ENCODE measurements at regions not wholly inside any gene's neighbourhood (a gene's known extent, or its start where the extent isn't known, plus 50 kb on each side); places are given as distances from the start of the nearest gene placed in this dataset.
"Not testable (repeated sequence)": the region's sequence is repeated elsewhere in the genome, so short reads cannot be mapped to it uniquely, and the experiment has no call there.

GRCh38 chrX:40530509-40530908, 50.3 kb upstream of the ATP6AP2 start:
- no peak for DNase-seq (ENCODE audit: low spot score)

DNA sequence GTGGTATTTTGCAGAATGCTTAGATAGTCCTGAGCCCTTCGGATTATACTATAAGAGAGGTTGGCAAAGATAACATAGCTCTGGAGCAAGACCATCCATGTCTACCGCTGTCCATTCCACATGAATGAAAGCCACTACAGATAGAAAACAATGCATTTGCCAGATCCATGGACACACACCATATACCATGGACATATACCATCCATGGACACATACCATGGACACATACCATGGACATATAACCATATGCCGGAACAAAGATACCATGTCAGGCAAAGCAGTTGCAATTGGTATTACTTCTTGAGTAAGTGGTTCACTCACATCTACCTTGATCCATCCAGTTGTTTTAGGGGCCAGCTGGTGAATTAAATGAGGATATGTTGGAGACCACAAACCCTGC, 53.2 kb upstream of the ATP6AP2 start:
- no peak for DNase-seq (ENCODE audit: low spot score)

DNA sequence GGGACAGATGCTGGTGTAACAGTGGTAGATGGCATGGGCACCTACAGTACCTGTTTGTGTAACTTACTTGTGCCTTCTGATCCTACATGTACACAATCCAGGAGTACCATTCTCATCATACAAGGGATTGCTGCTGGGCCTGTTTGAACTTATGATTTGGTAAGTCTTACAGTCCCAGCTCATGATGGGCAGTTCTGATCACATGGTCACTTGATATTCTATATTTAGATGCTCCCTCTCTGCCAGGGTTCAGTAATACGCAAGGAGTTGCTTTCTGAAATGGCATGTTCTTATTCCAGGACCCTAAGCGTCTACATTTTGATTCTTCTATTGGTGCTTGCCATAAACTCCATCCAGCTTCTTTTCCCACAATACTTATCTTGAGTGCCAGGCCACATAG, 54.4 kb upstream of the ATP6AP2 start:
- no peak for DNase-seq (ENCODE audit: low spot score)

DNA sequence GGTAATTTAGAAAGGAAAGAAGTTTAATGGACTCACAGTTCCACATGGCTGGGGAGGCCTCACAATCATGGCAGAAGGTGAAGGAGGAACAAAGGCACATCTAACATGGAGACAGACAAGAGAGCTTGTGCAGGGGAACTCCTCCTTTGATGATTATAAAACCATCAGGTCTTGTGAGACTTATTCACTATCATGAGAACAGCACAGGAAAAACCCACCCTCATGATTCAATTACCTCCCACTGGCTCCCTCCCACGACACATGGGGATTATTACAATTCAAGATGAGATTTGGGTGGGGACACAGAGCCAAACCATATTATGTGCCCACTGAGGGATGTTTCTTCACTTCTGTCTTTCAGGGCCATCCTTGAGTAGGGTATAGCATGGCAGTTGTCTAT, 54.9 kb upstream of the ATP6AP2 start:
- not testable (repeated sequence) for DNase-seq (ENCODE audit: low spot score)

DNA sequence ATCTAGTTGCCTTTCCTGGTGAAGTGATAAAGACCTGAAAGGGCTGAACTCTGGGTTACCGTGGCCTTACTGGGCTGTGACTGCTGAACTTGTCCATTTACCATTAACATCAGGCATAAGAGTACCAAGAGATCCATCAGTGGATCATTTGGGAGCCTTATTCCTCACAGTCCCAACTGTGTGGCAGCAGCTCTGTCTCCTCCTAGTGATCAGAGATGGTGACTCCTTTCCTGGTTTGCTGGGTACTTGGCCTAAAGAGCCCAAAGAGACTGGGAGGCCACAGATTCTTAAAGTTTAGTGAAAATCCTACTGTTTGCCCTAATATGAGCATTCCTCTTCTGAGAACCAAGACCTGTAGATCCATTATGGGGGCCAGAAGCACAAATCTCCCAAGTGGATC, 56.3 kb upstream of the ATP6AP2 start:
- DNase-seq (ENCODE audit: low spot score), result no peak

DNA sequence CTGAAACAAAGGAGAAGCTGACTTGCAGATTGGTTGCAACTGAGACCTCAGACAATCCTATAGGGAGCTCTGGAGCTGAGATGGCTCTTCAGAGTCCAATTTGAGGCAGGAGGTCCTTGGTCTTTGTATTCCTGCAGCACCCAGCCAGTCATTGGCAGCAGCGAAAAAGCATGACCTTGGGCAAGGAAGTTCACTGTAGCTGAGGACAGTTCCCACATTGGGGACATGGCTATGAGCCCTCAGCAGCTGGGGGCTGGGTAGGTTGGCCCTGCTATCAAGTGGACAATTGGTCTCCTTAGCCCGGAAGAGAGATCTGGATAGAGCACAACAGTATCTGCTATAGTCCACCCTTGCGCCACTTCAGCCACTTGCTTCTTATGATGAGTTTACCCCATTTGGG, 56.9 kb upstream of the ATP6AP2 start:
- no peak for DNase-seq (ENCODE audit: low spot score)

DNA sequence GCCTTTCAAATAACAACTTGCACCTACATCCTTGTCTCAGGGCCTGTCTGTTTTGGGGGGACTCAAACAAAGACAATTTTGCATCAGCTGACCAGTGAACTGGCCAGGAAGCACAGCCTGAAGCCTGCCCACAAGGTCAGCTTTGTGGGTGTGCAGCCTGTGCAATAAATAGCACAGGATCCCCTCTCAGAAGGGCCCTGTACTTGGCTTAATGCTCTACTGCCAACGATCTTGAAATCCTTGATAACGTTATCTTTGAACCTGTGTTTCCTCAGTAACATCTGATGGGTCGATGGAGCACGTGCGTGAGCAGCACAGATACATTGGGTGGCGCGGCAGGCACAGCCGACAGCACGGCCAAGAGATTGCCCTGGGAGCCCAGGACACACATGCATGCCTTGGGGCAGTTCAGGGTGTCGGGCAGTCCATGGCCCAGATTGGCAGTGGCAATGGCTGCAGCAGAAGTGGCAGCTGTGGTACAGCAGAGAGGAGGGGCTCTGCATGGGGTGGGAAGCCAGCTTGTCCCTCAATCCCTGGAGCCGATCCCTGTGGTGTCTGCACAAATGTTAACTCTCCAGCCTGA, 58.8 kb upstream of the ATP6AP2 start:
- no peak for DNase-seq (ENCODE audit: low spot score)

DNA sequence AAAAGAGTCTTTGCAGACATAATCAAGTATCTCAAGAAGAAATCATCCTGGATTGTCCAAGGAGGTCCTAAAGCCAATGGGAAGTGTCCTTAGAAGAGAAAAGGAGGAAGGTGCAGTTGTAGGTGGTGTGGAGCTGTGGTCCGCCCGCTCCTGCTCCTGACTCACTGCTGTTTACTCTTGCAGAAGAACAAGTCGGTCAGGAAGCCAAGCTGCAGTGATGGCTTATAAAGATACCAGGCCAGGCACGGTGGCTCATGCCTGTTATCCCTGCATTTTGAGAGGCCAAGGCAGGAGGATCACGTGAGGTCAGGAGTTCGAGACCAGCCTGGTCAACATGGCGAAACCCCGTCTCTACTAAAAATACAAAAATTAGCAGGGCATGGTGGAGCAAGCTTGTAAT, 66.4 kb upstream of the ATP6AP2 start:
- DNase-seq (ENCODE audit: low spot score), result no peak

GRCh38 chrX:40513835-40514234, 66.9 kb upstream of the ATP6AP2 start:
- no peak for DNase-seq (ENCODE audit: low spot score)

GRCh38 chrX:40513012-40513411, 67.8 kb upstream of the ATP6AP2 start:
- DNase-seq (ENCODE audit: low spot score), result no peak

- DNase-seq (ENCODE audit: low spot score), result no peak
Observed at GRCh38 chrX:40511258-40511657, 69.5 kb upstream of the ATP6AP2 start.

DNA sequence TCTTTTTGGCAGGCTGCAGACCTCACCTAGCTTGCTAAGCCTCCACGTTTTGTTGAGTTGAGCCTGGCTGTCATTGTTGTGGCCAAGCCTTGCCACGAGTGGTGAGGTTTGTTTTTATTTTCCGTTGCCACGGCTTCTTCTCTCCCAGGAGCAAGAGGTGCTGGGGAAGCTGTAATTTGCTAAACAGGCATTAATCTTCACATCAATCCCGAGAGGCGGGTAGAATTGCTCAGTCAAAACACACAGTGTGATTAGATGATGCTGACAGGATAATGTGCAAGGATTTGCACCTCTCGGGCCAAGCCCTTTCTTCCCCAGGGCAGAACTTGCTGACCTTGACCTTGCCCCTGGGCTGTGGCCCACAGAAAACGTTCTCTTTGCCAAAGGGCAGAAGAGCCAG, 72.2 kb upstream of the ATP6AP2 start:
- DNase-seq (ENCODE audit: low spot score), result no peak

DNA sequence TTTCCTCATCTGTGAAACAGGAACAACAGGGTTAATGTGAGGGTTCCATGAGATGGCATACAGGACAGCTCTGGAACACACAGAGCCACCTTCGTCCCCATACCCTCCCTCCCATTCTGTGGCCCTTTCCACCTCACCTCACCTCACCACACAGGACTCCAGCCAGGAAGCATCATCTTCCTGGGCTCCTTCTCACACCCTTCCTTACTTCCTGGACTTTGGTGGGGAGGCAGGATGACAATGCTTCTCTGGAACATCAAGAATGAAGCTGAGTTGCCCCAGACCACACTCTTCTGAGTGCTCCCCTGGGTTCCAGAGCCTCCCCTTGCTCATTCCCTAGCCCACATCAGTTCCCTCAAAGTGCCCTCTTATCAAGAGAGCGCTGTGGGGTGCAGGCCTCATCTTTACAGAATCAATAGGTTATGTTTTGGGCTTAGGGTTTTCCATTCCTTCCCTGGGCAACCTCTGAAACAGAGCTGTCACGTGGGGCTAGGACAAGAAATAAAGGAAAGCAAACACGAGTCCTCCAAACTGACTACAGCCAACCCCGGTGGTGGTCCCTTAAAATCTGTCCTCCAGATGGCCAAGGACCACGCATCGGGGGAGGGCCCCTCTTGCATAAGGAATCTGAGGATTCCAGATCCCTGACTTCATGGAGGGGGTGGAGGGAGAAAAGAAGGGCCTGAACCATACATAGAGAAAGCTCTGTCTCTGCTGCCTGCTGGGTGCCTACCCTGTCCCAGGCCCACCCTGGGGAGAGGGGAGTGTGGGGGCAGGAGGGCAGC, 74.4 kb upstream of the ATP6AP2 start:
- DNase-seq (ENCODE audit: low spot score), result no peak

- DNase-seq (ENCODE audit: low spot score), result no peak
Observed at GRCh38 chrX:40504801-40505605, 75.8 kb upstream of the ATP6AP2 start.

DNA sequence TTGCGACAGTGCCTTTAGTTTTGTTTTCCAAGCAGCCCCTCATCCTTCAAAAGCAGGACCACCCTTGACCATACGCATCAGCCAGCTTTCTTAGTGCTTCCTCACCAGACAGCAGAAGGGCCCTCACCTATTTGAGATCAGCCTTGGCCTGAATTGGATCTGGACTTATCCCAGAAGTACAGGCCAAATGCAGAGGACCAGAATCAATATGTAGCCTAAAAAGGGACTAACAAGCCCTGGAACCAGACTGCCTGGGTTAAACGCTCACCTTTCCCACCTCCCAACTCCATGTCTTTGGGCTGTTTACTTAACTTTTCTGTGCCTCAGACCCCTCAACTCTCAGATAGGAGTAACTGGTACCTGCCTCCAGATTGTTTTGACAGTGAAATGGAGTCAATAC, 77.7 kb upstream of the ATP6AP2 start:
- no peak for DNase-seq (ENCODE audit: low spot score)

DNA sequence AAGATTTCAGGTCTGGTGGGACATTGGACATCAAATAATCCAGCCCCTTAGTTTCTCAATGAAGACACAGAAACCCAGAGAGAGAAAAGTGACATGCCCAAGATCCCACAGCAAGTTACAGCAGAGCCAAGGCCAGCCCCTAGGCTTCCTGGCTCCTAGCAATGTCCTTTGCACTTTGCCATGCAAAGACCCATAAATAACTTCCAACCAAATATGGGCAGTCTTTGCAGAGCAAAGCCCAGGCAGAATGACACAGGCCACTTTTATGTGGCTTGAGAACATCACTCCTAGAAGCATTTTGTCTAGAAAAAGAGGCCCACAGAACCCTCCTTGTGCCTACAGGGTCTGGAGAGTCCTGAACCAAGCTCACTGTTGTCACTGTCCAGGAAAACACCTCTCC, 78.1 kb upstream of the ATP6AP2 start:
- no peak for DNase-seq (ENCODE audit: low spot score)

- no peak for DNase-seq (ENCODE audit: low spot score)
Observed at GRCh38 chrX:40501164-40501855, 79.5 kb upstream of the ATP6AP2 start.

DNA sequence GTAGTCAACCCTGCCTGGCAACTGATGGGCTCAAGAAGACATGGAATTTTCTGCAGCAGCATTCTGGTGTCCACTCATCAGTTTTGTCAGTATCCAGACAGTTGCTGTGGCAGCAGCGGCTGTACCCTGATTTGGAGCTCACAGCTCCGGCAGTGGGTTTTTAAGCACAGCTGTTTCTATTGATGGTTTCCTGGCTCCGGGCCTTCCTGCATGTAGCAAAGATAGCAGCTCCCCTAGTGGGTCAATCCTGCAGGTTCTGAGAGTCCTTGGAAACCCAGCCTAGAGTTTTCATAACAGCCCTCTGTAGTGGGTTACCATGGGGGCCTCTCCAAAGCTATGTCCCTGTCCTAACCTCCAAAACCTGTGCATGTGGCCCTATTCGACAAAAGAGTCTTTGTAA, 84.0 kb upstream of the ATP6AP2 start:
- peak; percentile 2 for DNase-seq (ENCODE audit: low spot score)

DNA sequence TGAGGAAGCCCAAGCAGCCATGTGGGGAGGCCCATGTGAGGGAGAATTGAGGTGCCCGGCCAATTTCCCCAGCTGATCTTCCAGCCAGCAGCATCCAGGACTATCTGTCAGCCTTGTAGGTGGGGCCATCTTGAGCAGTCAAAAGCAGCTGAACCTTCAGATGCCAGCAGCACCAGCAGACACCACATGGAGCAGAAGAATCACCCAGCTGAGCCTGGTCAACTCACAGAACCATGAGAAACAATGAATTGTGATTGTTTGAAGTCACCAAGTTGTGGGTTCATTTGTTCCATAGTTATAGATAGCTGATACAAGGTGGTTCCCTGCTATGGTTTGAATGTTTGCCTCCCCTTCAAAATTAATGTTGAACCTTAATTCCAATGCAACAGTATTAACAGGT, 85.1 kb upstream of the ATP6AP2 start:
- no peak for DNase-seq (ENCODE audit: low spot score)

GRCh38 chrX:40494005-40494404, 86.8 kb upstream of the ATP6AP2 start:
- DNase-seq (ENCODE audit: low spot score), result no peak

DNA sequence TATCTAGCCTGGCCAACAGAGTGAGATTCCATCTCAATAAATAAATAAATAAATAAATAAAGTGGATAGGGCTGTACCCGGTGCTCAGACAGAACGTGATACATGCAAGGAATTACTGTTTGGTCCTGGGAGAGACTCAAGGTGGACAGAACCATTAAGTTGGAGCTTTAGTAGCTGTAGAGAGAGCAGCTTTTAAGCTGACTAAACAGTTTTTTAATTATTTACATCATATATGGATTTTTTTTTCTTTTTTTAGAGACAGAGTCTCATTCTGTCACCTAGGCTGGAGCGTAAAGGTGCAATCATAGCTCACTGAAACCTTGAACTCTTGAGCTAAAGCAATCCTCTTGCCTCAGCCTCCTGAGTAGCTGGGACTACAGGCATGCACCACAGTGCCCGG, 92.5 kb upstream of the ATP6AP2 start:
- DNase-seq (ENCODE audit: low spot score), result no peak

- no peak for DNase-seq (ENCODE audit: low spot score)
Observed at GRCh38 chrX:40485973-40486372, 94.8 kb upstream of the ATP6AP2 start.

Measured in pons (tissue), 1 donor.